B cell (primary cell): ENCODE measurements at regions not wholly inside any gene's neighbourhood (a gene's known extent, or its start where the extent isn't known, plus 50 kb on each side); places are given as distances from the start of the nearest gene placed in this dataset.

Source experiments
- CTCF ChIP-seq: fragments of 200-600 bp; IDR thresholded peaks from one replicate; pipeline ENCODE4 v1.8.0; 2022; ENCODE audit warnings: antibody characterized with exemption, mild to moderate bottlenecking
- EZH2 ChIP-seq: IDR thresholded peaks from 2 replicates; pipeline ENCODE4 v1.6.1; 2012; ENCODE audit warnings: borderline replicate concordance, low read depth, mild to moderate bottlenecking, moderate library complexity, low read length; ENCODE audit not compliant: insufficient read depth, poor library complexity, severe bottlenecking

GRCh38 chr7:128164955-128165670 lies 76.0 kb upstream of the LEP start:
- TF ChIP-seq CTCF (no peak), EZH2 (no peak)
